GM18870 (cell line): ENCODE measurements at regions not wholly inside any gene's neighbourhood (a gene's known extent, or its start where the extent isn't known, plus 50 kb on each side); places are given as distances from the start of the nearest gene placed in this dataset.
A peak's percentile ranks its signal among the peaks of the same experiment; 100 is the strongest.

Source experiments
- ATAC-seq: cut with Tn5 transposase; IDR thresholded peaks from one replicate; pipeline ENCODE4 v1.9.1; 2021; ENCODE audit warnings: moderate library complexity; ENCODE audit not compliant: unreplicated experiment

- ATAC-seq = peak; percentile 88
Measured at GRCh38 chr12:27179400-27180214, 64.5 kb upstream of the STK38L start.

DNA sequence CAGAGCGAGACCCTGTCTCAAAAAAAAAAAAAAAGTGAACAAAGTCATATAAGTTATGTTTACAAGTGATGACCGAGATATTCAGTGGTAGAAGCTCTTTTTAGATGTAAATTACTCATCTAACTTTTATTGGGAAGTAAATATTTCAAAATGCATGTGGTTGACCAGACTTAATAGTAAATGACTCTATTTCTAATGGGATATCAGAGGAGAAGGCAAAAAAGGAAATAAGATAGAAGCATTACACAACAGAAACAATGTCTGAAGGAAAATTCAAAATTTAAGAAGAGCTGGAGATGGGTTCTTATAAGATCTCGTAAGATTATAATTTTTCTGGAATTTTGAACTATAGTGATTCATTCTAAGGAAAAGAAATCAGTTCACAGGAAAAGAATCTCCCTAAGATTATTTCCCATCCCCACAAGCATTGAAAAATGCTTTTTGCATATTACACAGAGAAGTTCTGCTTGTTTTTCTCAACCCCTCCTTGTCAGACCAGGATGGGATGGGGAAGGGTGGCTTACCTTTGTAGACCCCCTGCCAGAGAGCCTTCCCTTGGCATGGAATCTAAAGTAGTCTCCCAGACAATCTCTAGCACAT lies 63.1 kb upstream of the STK38L start:
- no peak for ATAC-seq

DNA sequence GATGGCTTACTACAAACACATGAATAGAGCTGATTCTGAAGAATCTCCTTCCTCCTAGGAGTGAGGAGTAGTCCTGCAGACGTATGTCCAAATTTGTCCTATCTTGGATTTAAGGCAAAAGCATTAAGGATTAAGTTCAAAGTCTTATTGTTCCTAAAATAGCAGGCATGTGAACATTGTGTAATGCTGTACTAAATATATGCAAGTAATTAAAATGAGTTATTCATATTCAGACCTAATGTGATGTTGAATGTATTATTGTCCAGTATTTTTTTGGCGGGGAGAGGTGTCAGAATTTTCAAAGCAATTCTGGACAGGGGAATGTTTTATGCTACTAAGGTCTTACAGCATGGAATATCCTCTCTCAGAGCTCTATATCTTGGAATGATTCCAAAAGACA lies 60.7 kb upstream of the STK38L start:
- ATAC-seq = no peak

GRCh38 chr12:27185234-27186021 lies 58.7 kb upstream of the STK38L start:
- peak; percentile 89 for ATAC-seq

- ATAC-seq = no peak
Measured at GRCh38 chr12:27186022-27186839, 57.9 kb upstream of the STK38L start.

DNA sequence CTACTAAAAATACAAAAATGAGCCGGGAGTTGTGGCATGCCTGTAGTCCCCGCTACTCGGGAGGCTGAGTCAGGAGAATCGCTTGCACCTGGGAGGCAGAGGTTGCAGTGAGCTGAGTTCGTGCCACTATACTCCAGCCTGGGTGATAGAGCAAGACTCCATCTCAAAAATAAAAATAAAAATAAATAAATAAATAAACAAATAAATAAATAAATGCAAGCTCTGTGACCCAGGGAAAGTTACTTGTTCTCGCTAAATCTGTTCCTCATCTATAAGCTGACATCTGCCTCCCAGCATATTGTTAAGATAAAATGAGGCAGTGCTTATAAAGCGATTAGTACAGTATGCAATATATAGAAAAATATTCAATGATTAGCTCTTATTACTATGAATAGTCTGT lies 56.4 kb upstream of the STK38L start:
- no peak for ATAC-seq

DNA sequence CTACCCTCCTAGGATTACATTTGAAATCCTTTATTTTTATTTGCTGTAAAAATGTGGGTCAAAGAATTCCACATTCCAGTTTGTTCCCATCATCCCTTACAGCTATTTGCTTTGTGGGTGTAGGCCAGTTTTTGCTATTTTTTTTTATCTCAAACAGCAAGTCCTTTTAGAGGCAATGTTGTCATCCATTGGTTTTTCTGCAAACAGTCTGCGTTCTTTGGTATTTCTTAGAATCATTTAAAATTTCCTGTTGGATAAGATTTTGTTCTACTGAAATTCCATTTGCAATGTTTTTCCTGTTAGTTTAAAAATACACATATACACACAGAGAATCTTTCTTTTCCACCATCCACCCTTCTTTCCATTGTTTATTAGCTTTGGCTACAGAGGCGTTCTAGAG lies 53.3 kb upstream of the STK38L start:
- no peak for ATAC-seq

DNA sequence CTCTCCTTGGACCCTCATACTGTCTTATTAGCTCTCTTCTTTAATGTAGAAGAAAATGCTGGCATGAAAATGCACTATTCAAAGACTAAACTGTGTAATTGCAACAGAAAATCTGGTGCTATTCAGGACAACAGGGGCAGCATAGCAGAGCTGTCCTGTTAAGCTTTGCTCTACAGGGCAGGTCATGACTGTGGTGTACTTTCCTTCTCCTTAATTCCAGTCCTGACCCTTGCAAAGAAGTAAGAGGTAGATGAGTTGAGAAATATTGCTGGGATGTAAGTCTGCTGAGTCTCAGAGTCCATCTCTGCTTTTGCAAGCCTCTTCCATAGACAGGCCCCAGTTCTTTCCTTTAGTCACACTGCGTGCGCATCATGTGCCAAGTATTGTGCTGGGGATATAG lies 52.6 kb upstream of the STK38L start:
- ATAC-seq = no peak

GRCh38 chr12:27192118-27192802 lies 51.8 kb upstream of the STK38L start:
- no peak for ATAC-seq

GRCh38 chr12:27193106-27193505 lies 51.0 kb upstream of the STK38L start:
- ATAC-seq = no peak

DNA sequence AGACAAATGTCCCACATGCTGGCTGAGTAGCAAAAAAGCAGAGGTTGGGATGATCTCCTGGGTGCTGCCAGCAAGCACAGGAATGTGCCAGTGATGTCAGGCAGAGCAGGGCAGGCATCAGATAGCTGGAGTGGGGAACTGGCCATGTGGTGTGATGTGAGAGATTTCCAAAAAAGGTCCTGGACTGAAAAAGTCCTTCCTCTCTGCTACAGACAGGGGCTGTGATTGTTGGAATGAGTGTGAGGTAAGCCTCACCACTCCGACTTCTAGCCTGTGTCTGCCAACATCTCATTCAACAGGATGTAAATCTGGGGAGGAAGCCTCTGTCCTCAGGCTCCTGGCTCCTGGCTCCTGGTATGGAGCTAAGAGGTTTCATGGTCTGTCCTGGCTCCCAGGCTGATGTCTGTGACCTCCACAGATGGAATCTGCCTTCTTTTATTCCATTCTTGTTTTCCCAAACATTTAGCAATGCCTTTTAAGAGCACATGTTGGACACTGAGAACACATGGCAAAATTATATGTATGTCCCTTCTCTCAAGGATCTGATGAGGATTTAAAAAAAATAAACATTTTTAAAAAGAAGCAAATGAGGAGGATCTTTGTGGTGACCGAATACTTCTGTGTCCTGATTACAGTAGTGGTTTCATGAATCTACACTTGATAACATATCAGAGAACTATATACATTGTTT lies 50.1 kb upstream of the STK38L start:
- no peak for ATAC-seq
